ENCODE measurements at regions not wholly inside any gene's neighbourhood (a gene's known extent, or its start where the extent isn't known, plus 50 kb on each side); places are given as distances from the start of the nearest gene placed in this dataset.

- Histone ChIP-seq H3K4me1 (ENCODE audit: control insufficient read depth in 2 of 2, insufficient read depth in 2 of 2, low read length in 2 of 2) (no peaks in the 10 kb centered on the region), H3K27ac (ENCODE audit: low read length in 2 of 2) (no peak overlapping the region), H3K4me3 (ENCODE audit: control extremely low read depth in 1 of 5, extremely low read depth in 1 of 5, insufficient read depth in 1 of 5, low read depth in 2 of 5, low read length in 4 of 5) (no peak overlapping the region), H3K4me2 (replicated peaks; ENCODE audit: low read depth, low read length, poor library complexity, severe bottlenecking) (no peak overlapping the region), H3K9ac (ENCODE audit: low read length) (no peak overlapping the region), H3K36me3 (replicated peaks in 1 of 2; ENCODE audit: control extremely low read depth in 1 of 2, control insufficient read depth in 1 of 2, extremely low read depth in 1 of 2, insufficient read depth in 2 of 2, low read length in 1 of 2) (no peaks in the 10 kb centered on the region), H3K27me3 (replicated peaks in 1 of 4; ENCODE audit: control extremely low read depth in 1 of 4, control insufficient read depth in 3 of 4, insufficient read depth in 4 of 4, low read length in 3 of 4) (peaks cover 0 to 7% (median 0%) of the 10 kb centered on the region in 4 experiments), H3K79me2 (ENCODE audit: control insufficient read depth, insufficient read depth, low read length) (no peaks in the 10 kb centered on the region), H2AFZ (ENCODE audit: insufficient read depth, low read depth, low read length, poor library complexity, severe bottlenecking) (no peak overlapping the region), H3K9me3 (ENCODE audit: control extremely low read depth in 1 of 3, control insufficient read depth in 2 of 3, insufficient read depth in 1 of 3, low read length in 2 of 3) (no peaks in the 10 kb centered on the region), H4K20me1 (ENCODE audit: control insufficient read depth, insufficient read depth, low read length, poor library complexity, severe bottlenecking) (no peaks in the 10 kb centered on the region)
- intact Hi-C loops (cut with micrococcal nuclease), result no loop called here
- no peak for ATAC-seq (ENCODE audit: low read depth)
- no peak for TF ChIP-seq EZH2 (IDR thresholded peaks at IDR 0.05; ENCODE audit: borderline replicate concordance, insufficient read depth, low read depth, low read length, poor library complexity, severe bottlenecking)
- no peak for TF ChIP-seq CTCF (IDR thresholded peaks at IDR 0.05)
- no peak for DNase-seq
- ChIA-PET CTCF (no interaction called here), POLR2A (no interaction called here)
- no peaks in the 10 kb centered on the region for H3K27me3 Mint-ChIP-seq
- no peaks in the 10 kb centered on the region for H3K4me1 Mint-ChIP-seq
- H3K27ac Mint-ChIP-seq, result no peak overlapping the region
- H3K9me3 Mint-ChIP-seq (ENCODE audit: insufficient read depth), result no peaks in the 10 kb centered on the region
- H3K4me3 Mint-ChIP-seq, result no peak overlapping the region
Measured at GRCh38 chr13:23999424-23999823, 102.1 kb upstream of the C1QTNF9B start.

- H3K79me2 ChIP-seq (ENCODE audit: control insufficient read depth, insufficient read depth, low read length), result no peaks in the 10 kb centered on the region
- H4K20me1 ChIP-seq (ENCODE audit: control insufficient read depth, insufficient read depth, low read length, poor library complexity, severe bottlenecking), result no peaks in the 10 kb centered on the region
- no peaks in the 10 kb centered on the region for H3K36me3 ChIP-seq (replicated peaks in 1 of 2; ENCODE audit: control extremely low read depth in 1 of 2, control insufficient read depth in 1 of 2, extremely low read depth in 1 of 2, insufficient read depth in 2 of 2, low read length in 1 of 2)
- TF ChIP-seq CTCF (IDR thresholded peaks at IDR 0.05) (no peak), EZH2 (IDR thresholded peaks at IDR 0.05; ENCODE audit: borderline replicate concordance, insufficient read depth, low read depth, low read length, poor library complexity, severe bottlenecking) (no peak)
- no peaks in the 10 kb centered on the region for H3K4me1 Mint-ChIP-seq
- CTCF ChIA-PET, result no interaction called here
- H3K4me1 ChIP-seq (ENCODE audit: control insufficient read depth in 2 of 2, insufficient read depth in 2 of 2, low read length in 2 of 2), result no peaks in the 10 kb centered on the region
- no peaks in the 10 kb centered on the region for H3K9me3 ChIP-seq (ENCODE audit: control extremely low read depth in 1 of 3, control insufficient read depth in 2 of 3, insufficient read depth in 1 of 3, low read length in 2 of 3)
- no peak overlapping the region for H3K9ac ChIP-seq (ENCODE audit: low read length)
- H3K4me2 ChIP-seq (replicated peaks; ENCODE audit: low read depth, low read length, poor library complexity, severe bottlenecking), result no peak overlapping the region
- ATAC-seq (ENCODE audit: low read depth), result no peak
- H3K27me3 ChIP-seq (replicated peaks in 1 of 4; ENCODE audit: control extremely low read depth in 1 of 4, control insufficient read depth in 3 of 4, insufficient read depth in 4 of 4, low read length in 3 of 4), result peaks cover 0 to 7% (median 0%) of the 10 kb centered on the region in 4 experiments
- no peak overlapping the region for H3K27ac ChIP-seq (ENCODE audit: low read length in 2 of 2)
- 87% methylated on average over 16 of the region's 16 CpGs for WGBS (ENCODE audit: insufficient coverage)
- no peak overlapping the region for H2AFZ ChIP-seq (ENCODE audit: insufficient read depth, low read depth, low read length, poor library complexity, severe bottlenecking)
- H3K4me3 Mint-ChIP-seq, result no peak overlapping the region
- POLR2A ChIA-PET, result no interaction called here
- no peak overlapping the region for H3K27ac Mint-ChIP-seq
- no peak overlapping the region for H3K4me3 ChIP-seq (ENCODE audit: control extremely low read depth in 1 of 5, extremely low read depth in 1 of 5, insufficient read depth in 1 of 5, low read depth in 2 of 5, low read length in 4 of 5)
- H3K27me3 Mint-ChIP-seq, result peaks cover 3% of the 10 kb centered on the region
- intact Hi-C loops (cut with micrococcal nuclease), result no loop called here
- H3K9me3 Mint-ChIP-seq (ENCODE audit: insufficient read depth), result no peaks in the 10 kb centered on the region
- DNase-seq, result no peak
Measured at GRCh38 chr13:24002206-24002815, 105.0 kb upstream of the C1QTNF9B start.
